ENCODE measurements at regions not wholly inside any gene's neighbourhood (a gene's known extent, or its start where the extent isn't known, plus 50 kb on each side); places are given as distances from the start of the nearest gene placed in this dataset.

DNA sequence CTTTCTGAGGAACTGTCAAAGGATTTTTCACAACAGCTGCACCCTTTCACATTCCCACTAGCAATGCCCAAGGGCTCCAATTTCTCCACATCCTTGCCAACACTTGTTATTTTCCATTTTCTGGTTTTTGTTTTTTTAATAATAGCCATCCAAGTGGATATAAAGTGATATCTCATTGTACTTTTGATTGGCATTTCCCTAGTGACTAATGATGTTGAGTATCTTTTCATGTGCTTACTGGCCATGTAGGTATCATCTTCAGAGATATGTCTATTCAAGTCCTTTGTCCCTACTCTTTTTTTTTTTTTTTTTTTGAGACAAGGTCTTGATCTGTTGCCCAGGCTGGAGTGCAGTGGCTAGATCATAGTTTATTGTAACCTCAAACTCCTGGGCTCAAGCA lies 115.8 kb upstream of the HAND1 start:
- TF ChIP-seq POLR2A (IDR thresholded peaks at IDR 0.05; ENCODE audit: low read depth, low read length), result no peak
- TF ChIP-seq TAF1 (IDR thresholded peaks at IDR 0.05; ENCODE audit: low read depth, low read length), result no peak
- TF ChIP-seq POLR2AphosphoS5 (IDR thresholded peaks at IDR 0.05; ENCODE audit: low read depth, low read length), result no peak
- TF ChIP-seq POU2F2 (IDR thresholded peaks at IDR 0.05; ENCODE audit: low read depth, low read length), result no peak
- no peak for TF ChIP-seq PAX5 (IDR thresholded peaks at IDR 0.05; ENCODE audit: insufficient read depth, low read length, severe bottlenecking)
- no peak for TF ChIP-seq SPI1 (IDR thresholded peaks at IDR 0.05; ENCODE audit: low read depth, low read length)
